OCI-LY3 (cell line): ENCODE measurements at regions not wholly inside any gene's neighbourhood (a gene's known extent, or its start where the extent isn't known, plus 50 kb on each side); places are given as distances from the start of the nearest gene placed in this dataset.

Experiments used
- H2AFZ ChIP-seq: fragments of 200-600, 300-600 bp; shearing (Covaris generic); 2 replicates; pipeline ENCODE4 v1.6.0; 2014; ENCODE audit warnings: antibody characterized with exemption, low read depth, low read length
- H3K27ac ChIP-seq: fragments of 200-600, 300-600 bp; sonication (generic); 2 replicates; pipeline ENCODE4 v1.5.1; 2014; ENCODE audit warnings: mild to moderate bottlenecking, low read length, moderate library complexity, mixed read lengths
- H3K27me3 ChIP-seq: fragments of 200-600, 300-600 bp; sonication (generic); 2 replicates; pipeline ENCODE4 v1.6.1; 2014; ENCODE audit warnings: low read depth, low read length, mixed read lengths
- H3K36me3 ChIP-seq: fragments of 200-600, 300-600 bp; sonication (generic); replicated peaks from 2 replicates; pipeline ENCODE3; 2014; ENCODE audit warnings: low read depth, low read length, mixed read lengths
- H3K4me1 ChIP-seq: fragments of 300-600, 200-600 bp; sonication (generic); 2 replicates; pipeline ENCODE4 v1.6.1; 2014; ENCODE audit warnings: low read length, mixed read lengths
- H3K4me2 ChIP-seq: fragments of 200-600, 300-600 bp; sonication (generic); 2 replicates; pipeline ENCODE4 v1.6.1; 2014; ENCODE audit warnings: low read length, mixed read lengths
- H3K4me3 ChIP-seq: fragments of 300-600, 200-600 bp; sonication (generic); 2 replicates; pipeline ENCODE4 v1.5.1; 2014; ENCODE audit warnings: antibody characterized with exemption, mild to moderate bottlenecking, low read length, moderate library complexity
- H3K79me2 ChIP-seq: fragments of 300-600, 200-600 bp; shearing (Covaris generic); 2 replicates; pipeline ENCODE4 v1.6.1; 2014; ENCODE audit warnings: mild to moderate bottlenecking, low read length, mixed read lengths
- H3K9ac ChIP-seq: fragments of 300-600, 200-600 bp; shearing (Covaris generic); 2 replicates; pipeline ENCODE4 v1.6.0; 2014; ENCODE audit warnings: mild to moderate bottlenecking, low read length, moderate library complexity
- H3K9me3 ChIP-seq: fragments of 200-600, 300-600 bp; shearing (Covaris generic); 2 replicates; pipeline ENCODE4 v1.6.1; 2014; ENCODE audit warnings: low read length, mixed read lengths; ENCODE audit not compliant: insufficient read depth
- H4K20me1 ChIP-seq: fragments of 200-600, 300-600 bp; sonication (generic); 2 replicates; pipeline ENCODE4 v1.6.1; 2016; ENCODE audit warnings: low read length, mixed read lengths; ENCODE audit not compliant: insufficient read depth
- CTCF ChIP-seq: fragments of 200-600, 300-600 bp; sonication (generic); IDR thresholded peaks from 2 replicates; pipeline ENCODE4 v1.5.1; 2014; ENCODE audit warnings: antibody characterized with exemption, low read length, low read depth
- EZH2phosphoT487 ChIP-seq: fragments of 200-600 bp; shearing (Covaris generic); IDR thresholded peaks from 2 replicates; pipeline ENCODE4 v1.6.1; 2018; ENCODE audit warnings: antibody characterized with exemption, mixed run types, low read depth

GRCh38 chr2:11024259-11024645 is 112.5 kb downstream of the KCNF1 start:
- Histone ChIP-seq H3K79me2 (no peaks in the 10 kb centered on the region), H3K36me3 (no peaks in the 10 kb centered on the region), H3K9ac (no peak overlapping the region), H2AFZ (no peak overlapping the region), H3K4me3 (no peak overlapping the region), H3K27ac (no peak overlapping the region), H4K20me1 (no peaks in the 10 kb centered on the region), H3K9me3 (no peaks in the 10 kb centered on the region), H3K4me1 (no peaks in the 10 kb centered on the region), H3K4me2 (no peak overlapping the region), H3K27me3 (no peaks in the 10 kb centered on the region)
- TF ChIP-seq EZH2phosphoT487 (no peak), CTCF (no peak)

GRCh38 chr2:11024687-11025086 is 113.0 kb downstream of the KCNF1 start:
- Histone ChIP-seq H4K20me1 (no peaks in the 10 kb centered on the region), H3K9me3 (no peaks in the 10 kb centered on the region), H3K27ac (no peak overlapping the region), H3K36me3 (no peaks in the 10 kb centered on the region), H3K4me1 (no peaks in the 10 kb centered on the region), H3K4me3 (no peak overlapping the region), H2AFZ (no peak overlapping the region), H3K27me3 (no peaks in the 10 kb centered on the region), H3K9ac (no peak overlapping the region), H3K4me2 (no peak overlapping the region), H3K79me2 (no peaks in the 10 kb centered on the region)
- no peak for TF ChIP-seq EZH2phosphoT487
- no peak for TF ChIP-seq CTCF

- H4K20me1 ChIP-seq, result no peaks in the 10 kb centered on the region
- no peaks in the 10 kb centered on the region for H3K36me3 ChIP-seq
- no peak overlapping the region for H2AFZ ChIP-seq
- no peak overlapping the region for H3K4me2 ChIP-seq
- H3K9me3 ChIP-seq, result no peaks in the 10 kb centered on the region
- TF ChIP-seq EZH2phosphoT487 (no peak), CTCF (no peak)
- H3K79me2 ChIP-seq, result no peaks in the 10 kb centered on the region
- peaks cover 6% of the 10 kb centered on the region; the same call in 1 of the 2 replicates for H3K27me3 ChIP-seq
- no peak overlapping the region for H3K9ac ChIP-seq
- H3K4me3 ChIP-seq, result no peak overlapping the region
- H3K4me1 ChIP-seq, result peaks cover 6% of the 10 kb centered on the region
- no peak overlapping the region for H3K27ac ChIP-seq
Observed at GRCh38 chr2:11026286-11026921, 114.7 kb downstream of the KCNF1 start.

GRCh38 chr2:11027195-11027594 is 115.5 kb downstream of the KCNF1 start:
- Histone ChIP-seq H3K27ac (no peak overlapping the region), H4K20me1 (no peaks in the 10 kb centered on the region), H3K9ac (no peak overlapping the region), H2AFZ (no peak overlapping the region), H3K4me2 (no peak overlapping the region), H3K9me3 (no peaks in the 10 kb centered on the region), H3K27me3 (peaks cover 6% of the 10 kb centered on the region; the same call in 1 of the 2 replicates), H3K4me1 (peaks cover 14% of the 10 kb centered on the region), H3K79me2 (no peaks in the 10 kb centered on the region), H3K36me3 (no peaks in the 10 kb centered on the region), H3K4me3 (no peak overlapping the region)
- TF ChIP-seq EZH2phosphoT487, result no peak
- no peak for TF ChIP-seq CTCF
